H1 (cell line): ENCODE measurements at regions not wholly inside any gene's neighbourhood (a gene's known extent, or its start where the extent isn't known, plus 50 kb on each side); places are given as distances from the start of the nearest gene placed in this dataset.

ENCODE experiments used
- CTCF ChIA-PET: fragments of 300-600 bp; sonication (Branson Sonifier 250); formaldehyde crosslinking; loops from one replicate; lab custom pipeline; 2021; ENCODE audit not compliant: partially characterized antibody; lab: Charles Lee
- POLR2A ChIA-PET: fragments of 300-600 bp; sonication (Branson Sonifier 250); formaldehyde crosslinking; loops from one replicate; lab custom pipeline; 2021; ENCODE audit warnings: inconsistent platforms; ENCODE audit not compliant: partially characterized antibody; lab: Charles Lee
- DNase-seq, 2 experiments: peaks; one replicate each; pipeline versions ENCODE4 v3.0.0 to v3.0.0-alpha.2; 2010 to 2022; ENCODE audit warnings: low spot score in 2 of 2, low read depth in 1 of 2, mixed read lengths in 1 of 2
- FAIRE-seq: peaks from 2 replicates; lab custom pipeline; 2011; peaks lifted over from hg19 to GRCh38; lab: Jason Lieb, UNC
- H2AFZ ChIP-seq: 2 replicates; pipeline ENCODE4 v1.8.1; 2012; ENCODE audit warnings: low read length, inconsistent platforms
- H2AK5ac ChIP-seq: 2 replicates; pipeline ENCODE4 v1.6.1; 2013; ENCODE audit warnings: low read depth, low read length
- H2BK120ac ChIP-seq: replicated peaks from 2 replicates; pipeline ENCODE3; 2013; ENCODE audit warnings: low read depth, low read length, inconsistent platforms
- H2BK12ac ChIP-seq: 2 replicates; pipeline ENCODE4 v1.6.1; 2013; ENCODE audit warnings: low read depth, low read length
- H2BK15ac ChIP-seq: 2 replicates; pipeline ENCODE4 v1.6.1; 2013; ENCODE audit warnings: low read length
- H2BK20ac ChIP-seq: 2 replicates; pipeline ENCODE4 v1.6.1; 2013; ENCODE audit warnings: low read length
- H2BK5ac ChIP-seq: 2 replicates; pipeline ENCODE4 v1.6.1; 2013; ENCODE audit warnings: low read depth, low read length
- H3K14ac ChIP-seq: 2 replicates; pipeline ENCODE4 v1.6.1; 2013; ENCODE audit warnings: inconsistent platforms; ENCODE audit not compliant: insufficient read length
- H3K18ac ChIP-seq: 2 replicates; pipeline ENCODE4 v1.6.1; 2013; ENCODE audit warnings: low read length; ENCODE audit errors: extremely low read depth
- H3K23ac ChIP-seq: 2 replicates; pipeline ENCODE4 v1.6.1; 2013; ENCODE audit warnings: inconsistent platforms; ENCODE audit not compliant: insufficient read length
- H3K23me2 ChIP-seq: 2 replicates; pipeline ENCODE4 v1.6.1; 2013; ENCODE audit warnings: low read depth, low read length
- H3K27ac ChIP-seq: 2 replicates; pipeline ENCODE4 v1.6.1; 2011; ENCODE audit warnings: low read depth, low read length, inconsistent platforms
- H3K27me3 ChIP-seq, 4 experiments: replicated peaks in 1 of 4; 1 replicate in 1 of 4; 2 replicates in 3 of 4; pipeline versions ENCODE4 v1.6.1 to v1.8.1; 2011 to 2013; ENCODE audit warnings: low read length in 3 of 4, mild to moderate bottlenecking in 3 of 4, inconsistent platforms in 2 of 4, mixed read lengths in 2 of 4, moderate library complexity in 1 of 4; ENCODE audit not compliant: control insufficient read depth in 3 of 4, insufficient read depth in 3 of 4; ENCODE audit errors: extremely low read depth in 1 of 4
- H3K36me3 ChIP-seq, 4 experiments: 2 replicates each; pipeline versions ENCODE4 v1.6.1 to v1.8.1; 2011 to 2013; ENCODE audit warnings: mild to moderate bottlenecking in 4 of 4, low read length in 3 of 4, moderate library complexity in 2 of 4, control low read depth in 1 of 4, inconsistent platforms in 1 of 4; ENCODE audit not compliant: insufficient read depth in 4 of 4, control insufficient read depth in 2 of 4
- H3K4ac ChIP-seq: replicated peaks from 2 replicates; pipeline ENCODE3; 2013; ENCODE audit warnings: low read length, low read depth, mixed read lengths, inconsistent platforms; ENCODE audit not compliant: insufficient read length
- H3K4me1 ChIP-seq, 4 experiments: replicated peaks in 1 of 4; 1 replicate in 1 of 4; 2 replicates in 3 of 4; pipeline versions ENCODE4 v1.6.1 to v1.8.1; 2011 to 2013; ENCODE audit warnings: low read length in 3 of 4, inconsistent platforms in 2 of 4, mixed read lengths in 1 of 4; ENCODE audit not compliant: insufficient read depth in 4 of 4, control insufficient read depth in 3 of 4
- H3K4me2 ChIP-seq, 2 experiments: 2 replicates each; pipeline versions ENCODE4 v1.6.1 to v1.8.1; 2011 to 2013; ENCODE audit warnings: low read depth in 2 of 2, low read length in 2 of 2, control low read depth in 1 of 2, inconsistent platforms in 1 of 2, mild to moderate bottlenecking in 1 of 2; ENCODE audit not compliant: insufficient read depth in 1 of 2
- H3K4me3 ChIP-seq, 4 experiments: fragments of 200-600, 300-600 bp in 1 of 4; sonication (generic), shearing (Covaris generic), sonication (Bioruptor Twin) in 1 of 4; 2 replicates each; pipeline versions ENCODE4 v1.5.1 to v1.8.1; 2011 to 2016; ENCODE audit warnings: low read length in 4 of 4, low read depth in 3 of 4, control low read depth in 2 of 4, inconsistent platforms in 2 of 4, mild to moderate bottlenecking in 2 of 4, mixed read lengths in 1 of 4, moderate library complexity in 1 of 4; ENCODE audit not compliant: insufficient read depth in 2 of 4; ENCODE audit errors: extremely low read depth in 1 of 4
- H3K56ac ChIP-seq: replicated peaks from 2 replicates; pipeline ENCODE3; 2013; ENCODE audit warnings: low read depth, mild to moderate bottlenecking, mixed read lengths, low read length, inconsistent platforms; ENCODE audit not compliant: insufficient read length
- H3K79me1 ChIP-seq: 2 replicates; pipeline ENCODE4 v1.6.1; 2013; ENCODE audit warnings: low read depth, low read length, control low read depth
- H3K79me2 ChIP-seq, 2 experiments: 2 replicates each; pipeline versions ENCODE4 v1.6.1 to v1.8.1; 2012 to 2013; ENCODE audit warnings: low read length in 2 of 2, mild to moderate bottlenecking in 2 of 2, inconsistent platforms in 1 of 2; ENCODE audit not compliant: insufficient read depth in 2 of 2, control insufficient read depth in 1 of 2
- H3K9ac ChIP-seq, 4 experiments: replicated peaks in 1 of 4; 1 replicate in 1 of 4; 2 replicates in 3 of 4; pipeline versions ENCODE4 v1.6.1 to v1.8.1; 2011 to 2013; ENCODE audit warnings: low read depth in 3 of 4, low read length in 3 of 4, control low read depth in 2 of 4, mild to moderate bottlenecking in 2 of 4, moderate library complexity in 2 of 4, inconsistent platforms in 1 of 4; ENCODE audit errors: extremely low read depth in 1 of 4
- H3K9me3 ChIP-seq, 2 experiments: 2 replicates each; pipeline versions ENCODE4 v1.6.1 to v1.8.1; 2012 to 2013; ENCODE audit warnings: mild to moderate bottlenecking in 2 of 2, moderate library complexity in 2 of 2, control low read depth in 1 of 2, inconsistent platforms in 1 of 2, low read depth in 1 of 2, low read length in 1 of 2, mixed read lengths in 1 of 2; ENCODE audit not compliant: insufficient read depth in 2 of 2
- H4K20me1 ChIP-seq, 2 experiments: replicated peaks in 1 of 2; 2 replicates each; pipeline versions ENCODE3 to v1.8.1; 2011 to 2013; ENCODE audit warnings: inconsistent platforms in 2 of 2, low read length in 2 of 2, mild to moderate bottlenecking in 1 of 2; ENCODE audit not compliant: insufficient read depth in 2 of 2, control insufficient read depth in 1 of 2
- H4K5ac ChIP-seq: 2 replicates; pipeline ENCODE4 v1.6.1; 2013; ENCODE audit warnings: low read length, low read depth, mixed read lengths, inconsistent platforms; ENCODE audit not compliant: insufficient read length
- H4K8ac ChIP-seq: 2 replicates; pipeline ENCODE4 v1.8.0; 2013; ENCODE audit warnings: mild to moderate bottlenecking, moderate library complexity, low read length, inconsistent platforms; ENCODE audit not compliant: insufficient read depth; ENCODE audit errors: extremely low read depth
- H4K91ac ChIP-seq: replicated peaks from 2 replicates; pipeline ENCODE3; 2013; ENCODE audit warnings: low read length, mixed read lengths, inconsistent platforms; ENCODE audit not compliant: insufficient read length
- NANOG ChIP-seq: IDR thresholded peaks from 2 replicates; pipeline ENCODE4 v1.6.1; 2011; ENCODE audit warnings: low read length, low read depth, mild to moderate bottlenecking, inconsistent platforms; ENCODE audit not compliant: insufficient read depth, poor library complexity, severe bottlenecking
- SAP30 ChIP-seq: fragments of 300-600 bp; sonication (generic); IDR thresholded peaks from 2 replicates; pipeline ENCODE4 v1.7.1; 2012; ENCODE audit warnings: low read length, moderate library complexity, mild to moderate bottlenecking, inconsistent platforms; ENCODE audit not compliant: insufficient read depth, insufficient replicate concordance
- WGBS, 2 experiments: shearing (Covaris generic) in 1 of 2; methylation state at CpG; one replicate each; pipeline versions ENCODE4 v1.1.6 to v1.1.7; 2013 to 2015; ENCODE audit warnings: low lambda C conversion rate in 2 of 2, mixed read lengths in 2 of 2, inconsistent platforms in 1 of 2, low coverage in 1 of 2, missing lambda C conversion rate in 1 of 2; ENCODE audit not compliant: insufficient replicate concordance in 2 of 2, insufficient coverage in 1 of 2, insufficient read length in 1 of 2; ENCODE audit errors: extremely low coverage in 1 of 2, missing lambda C conversion rate in 1 of 2; 5-methylcytosine and 5-hydroxymethylcytosine counted together

- Histone ChIP-seq H3K4me1 (peaks cover 0 to 11% (median 9%) of the 10 kb centered on the region in 4 experiments), H4K20me1 (no peaks in the 10 kb centered on the region)
- no peak for DNase-seq
- TF ChIP-seq SAP30 (no peak), NANOG (no peak)
- TF ChIP-seq, all 59 proteins: peak for 0
- Histone ChIP-seq H2BK12ac (no peak overlapping the region), H3K79me2 (no peaks in the 10 kb centered on the region), H2BK20ac (no peak overlapping the region), H2AFZ (no peak overlapping the region), H4K5ac (no peak overlapping the region), H2BK15ac (no peak overlapping the region), H3K4ac (no peak overlapping the region), H3K56ac (no peak overlapping the region), H2BK5ac (no peak overlapping the region), H2AK5ac (no peak overlapping the region; the same call in 1 of the 2 replicates), H3K27ac (no peak overlapping the region), H3K36me3 (no peaks in the 10 kb centered on the region; a peak in 1 of 8 replicates), H3K79me1 (no peaks in the 10 kb centered on the region), H3K9ac (no peak overlapping the region), H3K9me3 (no peaks in the 10 kb centered on the region), H3K18ac (no peak overlapping the region), H4K8ac (no peak overlapping the region), H3K27me3 (no peaks in the 10 kb centered on the region), H3K23ac (no peak overlapping the region), H3K14ac (no peak overlapping the region), H3K4me3 (no peak overlapping the region), H2BK120ac (no peak overlapping the region), H4K91ac (no peak overlapping the region), H3K23me2 (no peaks in the 10 kb centered on the region; the same call in 1 of the 2 replicates), H3K4me2 (no peak overlapping the region)
- CTCF ChIA-PET: no interaction called here
- POLR2A ChIA-PET: no interaction called here
- no peak for FAIRE-seq
- 94% methylated on average over 1 of the region's 1 CpG; no CpG with 5 or more reads in 1 of the 2 experiments for WGBS, 2 experiments
Measured at GRCh38 chr13:40270726-40271125, 395.7 kb downstream of the FOXO1 start.
